GM18511 (cell line): ENCODE measurements at regions not wholly inside any gene's neighbourhood (a gene's known extent, or its start where the extent isn't known, plus 50 kb on each side); places are given as distances from the start of the nearest gene placed in this dataset.
A peak's percentile ranks its signal among the peaks of the same experiment; 100 is the strongest.
"Not testable (repeated sequence)": the region's sequence is repeated elsewhere in the genome, so short reads cannot be mapped to it uniquely, and the experiment has no call there.

Experiments
- ATAC-seq: cut with Tn5 transposase; IDR thresholded peaks from one replicate; pipeline ENCODE4 v1.9.1; 2021; ENCODE audit warnings: mild to moderate bottlenecking, moderate library complexity; ENCODE audit not compliant: unreplicated experiment

- peak; percentile 74 for ATAC-seq
These were observed 201.2 kb downstream of the BCHE start for GRCh38 chr3:165635791-165636683.

GRCh38 chr3:165624761-165625160 is 212.5 kb downstream of the BCHE start:
- no peak for ATAC-seq

- ATAC-seq: no peak
These were observed 214.9 kb downstream of the BCHE start for GRCh38 chr3:165622356-165622755.

- ATAC-seq: no peak
These were observed 218.2 kb downstream of the BCHE start for GRCh38 chr3:165619069-165619468.

- no peak for ATAC-seq
These were observed 220.1 kb downstream of the BCHE start for GRCh38 chr3:165617134-165617533.

- ATAC-seq: no peak
These were observed 222.9 kb downstream of the BCHE start for GRCh38 chr3:165614337-165614736.

- no peak for ATAC-seq
These were observed 224.2 kb downstream of the BCHE start for GRCh38 chr3:165613014-165613413.

GRCh38 chr3:165607221-165607620 is 230.0 kb downstream of the BCHE start:
- no peak for ATAC-seq

GRCh38 chr3:165603196-165603595 is 234.0 kb downstream of the BCHE start:
- no peak for ATAC-seq

GRCh38 chr3:165572566-165572965 is 264.7 kb downstream of the BCHE start:
- not testable (repeated sequence) for ATAC-seq

- ATAC-seq: no peak
These were observed 268.2 kb downstream of the BCHE start for GRCh38 chr3:165568907-165569462.

- no peak for ATAC-seq
These were observed 281.4 kb downstream of the BCHE start for GRCh38 chr3:165555785-165556184.

- no peak for ATAC-seq
These were observed 283.9 kb downstream of the BCHE start for GRCh38 chr3:165553371-165553770.

- ATAC-seq: no peak
These were observed 287.6 kb downstream of the BCHE start for GRCh38 chr3:165549665-165550064.

GRCh38 chr3:165549037-165549436 is 288.2 kb downstream of the BCHE start:
- no peak for ATAC-seq

- no peak for ATAC-seq
These were observed 292.2 kb downstream of the BCHE start for GRCh38 chr3:165545059-165545458.

- ATAC-seq: no peak
These were observed 292.8 kb downstream of the BCHE start for GRCh38 chr3:165544432-165544831.

GRCh38 chr3:165538166-165538565 is 299.1 kb downstream of the BCHE start:
- ATAC-seq: no peak

- ATAC-seq: no peak
These were observed 304.4 kb downstream of the BCHE start for GRCh38 chr3:165532851-165533250.

- ATAC-seq: no peak
These were observed 307.8 kb downstream of the BCHE start for GRCh38 chr3:165529451-165529850.

- no peak for ATAC-seq
These were observed 310.9 kb downstream of the BCHE start for GRCh38 chr3:165526367-165526766.

GRCh38 chr3:165523801-165524200 is 313.4 kb downstream of the BCHE start:
- no peak for ATAC-seq
